ENCODE measurements at regions not wholly inside any gene's neighbourhood (a gene's known extent, or its start where the extent isn't known, plus 50 kb on each side); places are given as distances from the start of the nearest gene placed in this dataset.

DNA sequence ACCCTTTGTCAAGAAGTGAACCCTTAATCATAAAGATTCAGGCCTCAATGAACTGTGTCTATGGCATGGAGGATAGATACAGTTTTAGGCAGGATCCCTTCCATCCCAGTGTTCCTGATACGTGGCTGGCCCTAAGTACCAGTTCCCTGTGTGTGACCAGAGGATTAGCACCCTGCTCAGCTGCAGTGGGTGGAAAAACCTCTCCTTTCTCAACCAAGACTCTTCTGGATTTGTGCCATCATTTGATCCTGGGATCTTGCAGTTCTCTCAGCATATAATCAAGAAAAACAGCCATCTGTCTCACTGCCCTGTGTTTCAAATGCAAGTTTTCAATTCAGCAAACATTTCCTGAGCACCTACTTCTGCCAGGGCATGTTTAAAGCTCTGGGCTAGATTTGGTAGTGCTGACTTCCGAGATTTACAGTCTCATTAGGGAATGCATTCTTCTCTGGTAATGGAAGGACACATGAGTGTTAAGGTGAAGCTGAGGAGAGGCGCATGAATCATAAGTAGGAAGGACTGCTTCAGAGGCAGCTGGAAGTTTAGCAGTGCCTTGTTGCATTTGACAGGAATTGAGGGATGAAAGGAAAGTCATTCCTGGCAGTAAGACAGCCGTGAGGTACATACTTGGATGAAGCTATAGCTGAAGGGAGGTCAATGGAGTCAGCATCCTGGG, 388.3 kb downstream of the MFSD1 start:
- no peak overlapping the region for H3K4me3 ChIP-seq (ENCODE audit: low read depth, low read length)
- no peak for TF ChIP-seq CTCF (conservative IDR thresholded peaks at IDR 0.05; ENCODE audit: low read depth, low read length)
- DNase-seq (ENCODE audit: low read depth): no peak

- H3K4me3 ChIP-seq (ENCODE audit: low read depth, low read length): no peak overlapping the region
- TF ChIP-seq CTCF (conservative IDR thresholded peaks at IDR 0.05; ENCODE audit: low read depth, low read length): no peak
- DNase-seq (ENCODE audit: low read depth): no peak
These were observed 389.6 kb downstream of the MFSD1 start for GRCh38 chr3:159191447-159191846.

DNA sequence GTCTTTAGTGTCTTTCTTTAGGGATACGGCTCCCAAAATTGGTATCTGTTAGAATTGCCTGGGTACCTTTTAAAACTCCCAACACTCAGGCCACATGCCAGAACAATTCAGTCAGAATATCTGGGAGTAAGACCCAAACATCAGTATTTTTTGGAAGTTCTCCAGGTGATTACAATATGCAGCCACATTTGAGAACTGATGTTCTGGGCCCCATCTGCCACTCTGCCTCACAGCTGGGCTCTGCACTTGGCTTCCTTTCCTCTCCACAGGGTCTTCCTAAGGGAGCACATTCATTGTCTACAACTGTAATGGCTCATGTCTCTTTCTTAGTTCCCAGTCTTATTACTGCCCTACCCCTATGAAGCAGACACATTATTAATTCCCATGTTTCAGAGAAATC, 394.5 kb downstream of the MFSD1 start:
- no peak for TF ChIP-seq CTCF (conservative IDR thresholded peaks at IDR 0.05; ENCODE audit: low read depth, low read length)
- no peak overlapping the region for H3K4me3 ChIP-seq (ENCODE audit: low read depth, low read length)
- DNase-seq (ENCODE audit: low read depth): no peak

GRCh38 chr3:159200176-159200575, 398.3 kb downstream of the MFSD1 start:
- TF ChIP-seq CTCF (conservative IDR thresholded peaks at IDR 0.05; ENCODE audit: low read depth, low read length): no peak
- no peak overlapping the region for H3K4me3 ChIP-seq (ENCODE audit: low read depth, low read length)
- DNase-seq (ENCODE audit: low read depth): no peak

- no peak overlapping the region for H3K4me3 ChIP-seq (ENCODE audit: low read depth, low read length)
- TF ChIP-seq CTCF (conservative IDR thresholded peaks at IDR 0.05; ENCODE audit: low read depth, low read length): no peak
- no peak for DNase-seq (ENCODE audit: low read depth)
These were observed 406.2 kb downstream of the MFSD1 start for GRCh38 chr3:159208050-159208449.

DNA sequence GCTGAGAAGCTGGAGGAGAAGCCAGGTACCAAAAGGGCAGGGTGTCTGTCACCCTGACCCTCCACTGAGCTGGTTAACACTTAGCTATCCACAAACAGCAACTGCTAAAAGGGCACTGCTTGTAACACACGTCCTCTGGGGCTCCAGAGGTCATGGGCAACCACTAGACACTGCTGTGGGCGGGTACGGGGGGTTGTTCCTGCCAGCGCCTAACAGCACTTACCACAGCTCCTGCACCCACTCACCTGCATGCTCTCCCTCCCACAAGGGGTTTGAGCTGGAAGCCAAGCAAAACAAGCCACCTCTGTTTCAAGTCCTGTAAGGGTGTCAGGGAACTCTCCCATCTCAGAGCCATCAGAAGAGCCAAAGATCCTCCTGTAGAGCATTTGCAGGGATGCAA, 407.6 kb downstream of the MFSD1 start:
- no peak overlapping the region for H3K4me3 ChIP-seq (ENCODE audit: low read depth, low read length)
- no peak for DNase-seq (ENCODE audit: low read depth)
- no peak for TF ChIP-seq CTCF (conservative IDR thresholded peaks at IDR 0.05; ENCODE audit: low read depth, low read length)

GRCh38 chr3:159210336-159210735, 408.5 kb downstream of the MFSD1 start:
- H3K4me3 ChIP-seq (ENCODE audit: low read depth, low read length): no peak overlapping the region
- no peak for DNase-seq (ENCODE audit: low read depth)
- no peak for TF ChIP-seq CTCF (conservative IDR thresholded peaks at IDR 0.05; ENCODE audit: low read depth, low read length)
